Suppressor macrophage treated with lipopolysaccharide for 4 hours (primary cell): ENCODE measurements at regions not wholly inside any gene's neighbourhood (a gene's known extent, or its start where the extent isn't known, plus 50 kb on each side); places are given as distances from the start of the nearest gene placed in this dataset.
A peak's percentile ranks its signal among the peaks of the same experiment; 100 is the strongest.
"Not testable (repeated sequence)": the region's sequence is repeated elsewhere in the genome, so short reads cannot be mapped to it uniquely, and the experiment has no call there.

ENCODE experiments used
- DNase-seq: peaks from one replicate; pipeline ENCODE4 v3.0.0-alpha.2; 2020

GRCh38 chr1:232146514-232146913, 483.4 kb downstream of the SIPA1L2 start:
- DNase-seq = no peak

- no peak for DNase-seq
These were observed 484.2 kb downstream of the SIPA1L2 start for GRCh38 chr1:232145768-232146167.

GRCh38 chr1:232144696-232145230, 485.2 kb downstream of the SIPA1L2 start:
- DNase-seq = no peak

GRCh38 chr1:232143315-232143886, 486.5 kb downstream of the SIPA1L2 start:
- no peak for DNase-seq

- no peak for DNase-seq
These were observed 487.3 kb downstream of the SIPA1L2 start for GRCh38 chr1:232142403-232143314.

- not testable (repeated sequence) for DNase-seq
These were observed 488.8 kb downstream of the SIPA1L2 start for GRCh38 chr1:232141167-232141448.

- DNase-seq = no peak
These were observed 489.3 kb downstream of the SIPA1L2 start for GRCh38 chr1:232140419-232141166.

GRCh38 chr1:232139444-232139843, 490.5 kb downstream of the SIPA1L2 start:
- DNase-seq = no peak

GRCh38 chr1:232138044-232138443, 491.9 kb downstream of the SIPA1L2 start:
- DNase-seq = no peak

- DNase-seq = no peak
These were observed 492.9 kb downstream of the SIPA1L2 start for GRCh38 chr1:232137066-232137465.

- no peak for DNase-seq
These were observed 493.8 kb downstream of the SIPA1L2 start for GRCh38 chr1:232136136-232136535.

GRCh38 chr1:232134365-232134764, 495.6 kb downstream of the SIPA1L2 start:
- no peak for DNase-seq

GRCh38 chr1:232132572-232132971, 497.4 kb downstream of the SIPA1L2 start:
- DNase-seq = no peak

GRCh38 chr1:232131715-232132391, 498.1 kb downstream of the SIPA1L2 start:
- DNase-seq = no peak

- no peak for DNase-seq
These were observed 499.0 kb downstream of the SIPA1L2 start for GRCh38 chr1:232130815-232131480.

GRCh38 chr1:232127190-232127589, 500.6 kb downstream of the DISC1 start:
- peak; percentile 27 for DNase-seq

- no peak for DNase-seq
These were observed 497.4 kb downstream of the DISC1 start for GRCh38 chr1:232123775-232124659.

GRCh38 chr1:232117903-232118302, 491.3 kb downstream of the DISC1 start:
- not testable (repeated sequence) for DNase-seq

- DNase-seq = no peak
These were observed 488.4 kb downstream of the DISC1 start for GRCh38 chr1:232114985-232115384.

GRCh38 chr1:232112076-232112475, 485.5 kb downstream of the DISC1 start:
- DNase-seq = no peak

- no peak for DNase-seq
These were observed 485.0 kb downstream of the DISC1 start for GRCh38 chr1:232111611-232112010.
